ENCODE measurements at regions not wholly inside any gene's neighbourhood (a gene's known extent, or its start where the extent isn't known, plus 50 kb on each side); places are given as distances from the start of the nearest gene placed in this dataset.

DNA sequence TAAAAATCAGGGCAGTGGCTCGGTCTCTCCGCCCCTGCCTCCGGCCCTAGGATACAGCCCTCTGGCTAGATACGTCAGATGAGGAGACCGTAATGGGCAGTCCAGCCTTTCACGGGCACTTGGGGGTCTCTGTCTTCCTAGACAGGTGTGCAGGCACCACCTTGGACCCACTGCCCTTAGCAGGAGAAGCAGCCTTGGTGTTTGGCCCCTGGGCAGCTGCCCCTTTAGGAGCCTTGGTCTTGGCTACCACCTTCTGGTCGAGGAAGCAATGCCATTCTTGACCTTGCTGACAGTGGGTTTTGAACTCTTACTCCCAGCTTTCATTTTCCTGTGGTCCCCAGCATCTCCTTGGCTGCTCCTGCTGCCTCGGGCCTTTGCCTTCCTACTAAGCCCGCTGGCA, 149.7 kb upstream of the FRMD4B start (continued):
- TF ChIP-seq, protein P1, sequence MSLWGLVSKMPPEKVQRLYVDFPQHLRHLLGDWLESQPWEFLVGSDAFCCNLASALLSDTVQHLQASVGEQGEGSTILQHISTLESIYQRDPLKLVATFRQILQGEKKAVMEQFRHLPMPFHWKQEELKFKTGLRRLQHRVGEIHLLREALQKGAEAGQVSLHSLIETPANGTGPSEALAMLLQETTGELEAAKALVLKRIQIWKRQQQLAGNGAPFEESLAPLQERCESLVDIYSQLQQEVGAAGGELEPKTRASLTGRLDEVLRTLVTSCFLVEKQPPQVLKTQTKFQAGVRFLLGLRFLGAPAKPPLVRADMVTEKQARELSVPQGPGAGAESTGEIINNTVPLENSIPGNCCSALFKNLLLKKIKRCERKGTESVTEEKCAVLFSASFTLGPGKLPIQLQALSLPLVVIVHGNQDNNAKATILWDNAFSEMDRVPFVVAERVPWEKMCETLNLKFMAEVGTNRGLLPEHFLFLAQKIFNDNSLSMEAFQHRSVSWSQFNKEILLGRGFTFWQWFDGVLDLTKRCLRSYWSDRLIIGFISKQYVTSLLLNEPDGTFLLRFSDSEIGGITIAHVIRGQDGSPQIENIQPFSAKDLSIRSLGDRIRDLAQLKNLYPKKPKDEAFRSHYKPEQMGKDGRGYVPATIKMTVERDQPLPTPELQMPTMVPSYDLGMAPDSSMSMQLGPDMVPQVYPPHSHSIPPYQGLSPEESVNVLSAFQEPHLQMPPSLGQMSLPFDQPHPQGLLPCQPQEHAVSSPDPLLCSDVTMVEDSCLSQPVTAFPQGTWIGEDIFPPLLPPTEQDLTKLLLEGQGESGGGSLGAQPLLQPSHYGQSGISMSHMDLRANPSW (CRISPR knock-in tag; conservative IDR thresholded peaks at IDR 0.05; ENCODE audit: low read depth): no peak

DNA sequence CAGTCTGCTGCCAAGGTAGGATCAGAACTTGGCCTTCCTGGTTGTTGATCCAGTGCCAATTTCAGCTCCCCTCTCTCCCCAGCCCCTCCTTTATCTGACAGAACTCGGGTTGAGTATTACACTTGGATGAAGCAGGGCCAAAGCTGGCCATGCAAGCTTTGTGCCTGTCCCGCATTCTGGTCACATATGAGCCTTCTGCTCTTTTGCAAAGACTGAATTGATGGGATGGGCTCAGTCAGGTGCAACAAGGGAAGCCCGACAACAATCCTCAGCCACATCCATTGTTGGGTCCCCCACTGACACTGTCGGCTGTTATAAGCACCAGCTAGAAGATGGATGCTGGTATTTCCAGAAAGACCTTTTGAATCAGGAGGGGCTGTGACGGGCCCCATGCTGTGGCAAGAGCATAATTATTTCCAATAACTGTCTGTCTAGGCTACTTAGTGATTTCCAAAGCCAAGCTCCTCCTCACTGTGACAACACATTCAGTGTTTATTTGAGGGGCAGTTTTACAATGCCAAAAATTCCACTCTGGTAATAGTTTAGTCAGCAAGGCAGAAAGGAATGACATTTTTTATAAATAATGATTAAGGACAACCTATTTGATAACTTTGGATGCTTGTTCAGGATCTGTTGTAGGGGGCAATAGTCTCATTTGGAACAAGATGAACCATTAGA, 146.8 kb upstream of the FRMD4B start:
- TF ChIP-seq KAT7 (CRISPR knock-in tag; IDR thresholded peaks at IDR 0.05; ENCODE audit: borderline replicate concordance) (no peak), TP53 (CRISPR knock-in tag; IDR thresholded peaks at IDR 0.05) (no peak), NR1H2 (CRISPR knock-in tag; IDR thresholded peaks at IDR 0.05) (no peak), ETV6 (CRISPR knock-in tag; IDR thresholded peaks at IDR 0.05) (no peak), MYBL2 (CRISPR knock-in tag; IDR thresholded peaks at IDR 0.05) (no peak), ZNF232 (CRISPR knock-in tag; IDR thresholded peaks at IDR 0.05) (no peak), ZBTB21 (CRISPR knock-in tag; IDR thresholded peaks at IDR 0.05; ENCODE audit: borderline replicate concordance) (no peak), ZNF121 (CRISPR knock-in tag; IDR thresholded peaks at IDR 0.05) (no peak)
- TF ChIP-seq, protein P2, sequence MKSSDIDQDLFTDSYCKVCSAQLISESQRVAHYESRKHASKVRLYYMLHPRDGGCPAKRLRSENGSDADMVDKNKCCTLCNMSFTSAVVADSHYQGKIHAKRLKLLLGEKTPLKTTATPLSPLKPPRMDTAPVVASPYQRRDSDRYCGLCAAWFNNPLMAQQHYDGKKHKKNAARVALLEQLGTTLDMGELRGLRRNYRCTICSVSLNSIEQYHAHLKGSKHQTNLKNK (CRISPR knock-in tag; IDR thresholded peaks at IDR 0.05): no peak
- TF ChIP-seq, protein P3, sequence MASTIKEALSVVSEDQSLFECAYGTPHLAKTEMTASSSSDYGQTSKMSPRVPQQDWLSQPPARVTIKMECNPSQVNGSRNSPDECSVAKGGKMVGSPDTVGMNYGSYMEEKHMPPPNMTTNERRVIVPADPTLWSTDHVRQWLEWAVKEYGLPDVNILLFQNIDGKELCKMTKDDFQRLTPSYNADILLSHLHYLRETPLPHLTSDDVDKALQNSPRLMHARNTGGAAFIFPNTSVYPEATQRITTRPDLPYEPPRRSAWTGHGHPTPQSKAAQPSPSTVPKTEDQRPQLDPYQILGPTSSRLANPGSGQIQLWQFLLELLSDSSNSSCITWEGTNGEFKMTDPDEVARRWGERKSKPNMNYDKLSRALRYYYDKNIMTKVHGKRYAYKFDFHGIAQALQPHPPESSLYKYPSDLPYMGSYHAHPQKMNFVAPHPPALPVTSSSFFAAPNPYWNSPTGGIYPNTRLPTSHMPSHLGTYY (CRISPR knock-in tag; IDR thresholded peaks at IDR 0.05): no peak
- TF ChIP-seq, protein P4, sequence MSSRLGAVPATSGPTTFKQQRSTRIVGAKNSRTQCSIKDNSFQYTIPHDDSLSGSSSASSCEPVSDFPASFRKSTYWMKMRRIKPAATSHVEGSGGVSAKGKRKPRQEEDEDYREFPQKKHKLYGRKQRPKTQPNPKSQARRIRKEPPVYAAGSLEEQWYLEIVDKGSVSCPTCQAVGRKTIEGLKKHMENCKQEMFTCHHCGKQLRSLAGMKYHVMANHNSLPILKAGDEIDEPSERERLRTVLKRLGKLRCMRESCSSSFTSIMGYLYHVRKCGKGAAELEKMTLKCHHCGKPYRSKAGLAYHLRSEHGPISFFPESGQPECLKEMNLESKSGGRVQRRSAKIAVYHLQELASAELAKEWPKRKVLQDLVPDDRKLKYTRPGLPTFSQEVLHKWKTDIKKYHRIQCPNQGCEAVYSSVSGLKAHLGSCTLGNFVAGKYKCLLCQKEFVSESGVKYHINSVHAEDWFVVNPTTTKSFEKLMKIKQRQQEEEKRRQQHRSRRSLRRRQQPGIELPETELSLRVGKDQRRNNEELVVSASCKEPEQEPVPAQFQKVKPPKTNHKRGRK (CRISPR knock-in tag; IDR thresholded peaks at IDR 0.05; ENCODE audit: borderline replicate concordance): no peak
- H3K27me3 Mint-ChIP-seq (ENCODE audit: low read depth): no peaks in the 10 kb centered on the region
- H3K27ac Mint-ChIP-seq: no peak overlapping the region
- ChIA-PET CTCF (interaction anchor here (1.6 kb wide), 1 partner anchor 122 kb away, joined by 3 read pairs; no protein-coding TSS in a partner anchor), POLR2A (no interaction called here)
- H3K9me3 Mint-ChIP-seq: no peaks in the 10 kb centered on the region
- ATAC-seq: no peak
- H3K4me1 Mint-ChIP-seq: peaks cover 7% of the 10 kb centered on the region; the same call in 1 of the 2 replicates
- H3K4me3 Mint-ChIP-seq: no peak overlapping the region
- DNase-seq (ENCODE audit: low spot score): no peak
- H3K36me3 Mint-ChIP-seq: no peaks in the 10 kb centered on the region

DNA sequence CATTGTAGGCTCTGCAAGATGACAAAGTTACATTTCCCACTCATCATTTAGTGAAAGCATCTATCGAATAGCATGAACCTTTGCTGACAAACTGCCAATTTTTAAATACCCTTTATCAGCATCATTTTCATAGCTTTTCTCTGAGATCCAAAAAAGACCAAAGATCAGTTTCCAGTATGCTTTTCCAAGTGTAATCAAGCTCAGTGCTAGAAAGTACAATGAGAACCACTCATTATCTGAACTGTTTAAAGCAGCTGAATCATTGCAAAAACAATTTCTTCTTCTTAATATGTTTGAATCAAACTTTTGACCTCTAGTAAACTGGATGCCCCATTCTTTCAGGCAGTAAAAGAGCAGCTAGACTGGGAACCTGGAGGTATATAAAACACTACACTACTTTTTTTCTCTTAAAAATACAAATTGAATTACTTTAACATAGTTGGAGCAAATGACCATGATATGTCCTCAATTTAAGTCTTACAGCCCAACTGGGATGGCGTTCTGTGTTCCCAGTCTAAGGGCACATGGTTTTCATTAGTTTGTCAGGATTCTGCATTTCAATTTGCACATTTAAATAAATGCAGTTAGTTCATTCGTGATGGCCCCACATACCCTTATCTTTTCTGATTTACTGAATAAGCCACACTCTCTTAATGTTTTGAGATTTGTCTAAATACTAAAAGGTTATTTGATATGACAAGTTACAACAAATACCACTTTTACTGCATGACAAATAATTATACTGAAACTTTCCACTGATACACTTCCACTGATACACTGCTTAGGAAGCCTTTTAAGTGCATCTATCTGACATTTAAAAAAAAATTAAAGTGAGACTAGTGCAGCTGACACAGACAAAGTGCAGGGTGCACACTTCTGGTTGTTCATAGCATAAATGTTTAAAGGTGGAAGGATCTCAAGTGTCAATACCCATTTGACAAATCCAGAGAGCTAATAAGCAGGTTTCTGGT, 146.0 kb upstream of the FRMD4B start:
- ATAC-seq: no peak
- H3K4me1 Mint-ChIP-seq: peaks cover 9% of the 10 kb centered on the region
- POLR2A ChIA-PET: no interaction called here
- CTCF ChIA-PET: interaction anchor here (1.6 kb wide), 1 partner anchor 122 kb away, joined by 3 read pairs; no protein-coding TSS in a partner anchor
- TF ChIP-seq, protein P5, sequence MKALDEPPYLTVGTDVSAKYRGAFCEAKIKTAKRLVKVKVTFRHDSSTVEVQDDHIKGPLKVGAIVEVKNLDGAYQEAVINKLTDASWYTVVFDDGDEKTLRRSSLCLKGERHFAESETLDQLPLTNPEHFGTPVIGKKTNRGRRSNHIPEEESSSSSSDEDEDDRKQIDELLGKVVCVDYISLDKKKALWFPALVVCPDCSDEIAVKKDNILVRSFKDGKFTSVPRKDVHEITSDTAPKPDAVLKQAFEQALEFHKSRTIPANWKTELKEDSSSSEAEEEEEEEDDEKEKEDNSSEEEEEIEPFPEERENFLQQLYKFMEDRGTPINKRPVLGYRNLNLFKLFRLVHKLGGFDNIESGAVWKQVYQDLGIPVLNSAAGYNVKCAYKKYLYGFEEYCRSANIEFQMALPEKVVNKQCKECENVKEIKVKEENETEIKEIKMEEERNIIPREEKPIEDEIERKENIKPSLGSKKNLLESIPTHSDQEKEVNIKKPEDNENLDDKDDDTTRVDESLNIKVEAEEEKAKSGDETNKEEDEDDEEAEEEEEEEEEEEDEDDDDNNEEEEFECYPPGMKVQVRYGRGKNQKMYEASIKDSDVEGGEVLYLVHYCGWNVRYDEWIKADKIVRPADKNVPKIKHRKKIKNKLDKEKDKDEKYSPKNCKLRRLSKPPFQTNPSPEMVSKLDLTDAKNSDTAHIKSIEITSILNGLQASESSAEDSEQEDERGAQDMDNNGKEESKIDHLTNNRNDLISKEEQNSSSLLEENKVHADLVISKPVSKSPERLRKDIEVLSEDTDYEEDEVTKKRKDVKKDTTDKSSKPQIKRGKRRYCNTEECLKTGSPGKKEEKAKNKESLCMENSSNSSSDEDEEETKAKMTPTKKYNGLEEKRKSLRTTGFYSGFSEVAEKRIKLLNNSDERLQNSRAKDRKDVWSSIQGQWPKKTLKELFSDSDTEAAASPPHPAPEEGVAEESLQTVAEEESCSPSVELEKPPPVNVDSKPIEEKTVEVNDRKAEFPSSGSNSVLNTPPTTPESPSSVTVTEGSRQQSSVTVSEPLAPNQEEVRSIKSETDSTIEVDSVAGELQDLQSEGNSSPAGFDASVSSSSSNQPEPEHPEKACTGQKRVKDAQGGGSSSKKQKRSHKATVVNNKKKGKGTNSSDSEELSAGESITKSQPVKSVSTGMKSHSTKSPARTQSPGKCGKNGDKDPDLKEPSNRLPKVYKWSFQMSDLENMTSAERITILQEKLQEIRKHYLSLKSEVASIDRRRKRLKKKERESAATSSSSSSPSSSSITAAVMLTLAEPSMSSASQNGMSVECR (CRISPR knock-in tag; IDR thresholded peaks at IDR 0.05; ENCODE audit: borderline replicate concordance): no peak
- TF ChIP-seq, protein P6, sequence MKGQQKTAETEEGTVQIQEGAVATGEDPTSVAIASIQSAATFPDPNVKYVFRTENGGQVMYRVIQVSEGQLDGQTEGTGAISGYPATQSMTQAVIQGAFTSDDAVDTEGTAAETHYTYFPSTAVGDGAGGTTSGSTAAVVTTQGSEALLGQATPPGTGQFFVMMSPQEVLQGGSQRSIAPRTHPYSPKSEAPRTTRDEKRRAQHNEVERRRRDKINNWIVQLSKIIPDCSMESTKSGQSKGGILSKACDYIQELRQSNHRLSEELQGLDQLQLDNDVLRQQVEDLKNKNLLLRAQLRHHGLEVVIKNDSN (CRISPR knock-in tag; IDR thresholded peaks at IDR 0.05): no peak
- TF ChIP-seq TEAD4 (CRISPR knock-in tag; IDR thresholded peaks at IDR 0.05): no peak
- no peak for TF ChIP-seq ZNF317 (CRISPR knock-in tag; IDR thresholded peaks at IDR 0.05; ENCODE audit: borderline replicate concordance, low read depth)
- no peaks in the 10 kb centered on the region for H3K36me3 Mint-ChIP-seq
- H3K9me3 Mint-ChIP-seq: no peaks in the 10 kb centered on the region
- DNase-seq (ENCODE audit: low spot score): no peak
- H3K27ac Mint-ChIP-seq: no peak overlapping the region
- no peaks in the 10 kb centered on the region for H3K27me3 Mint-ChIP-seq (ENCODE audit: low read depth)
- H3K4me3 Mint-ChIP-seq: no peak overlapping the region

All from WTC11 (cell line).